DND-41 (cell line): ENCODE measurements at regions not wholly inside any gene's neighbourhood (a gene's known extent, or its start where the extent isn't known, plus 50 kb on each side); places are given as distances from the start of the nearest gene placed in this dataset.

Source experiments
- ATAC-seq: fragments of 200-7000 bp; cut with Tn5 transposase; 3 replicates; pipeline ENCODE4 v1.9.1; 2021; ENCODE audit warnings: low read depth; ENCODE audit not compliant: insufficient read depth
- DNase-seq: peaks from one replicate; pipeline ENCODE4 v3.0.0-alpha.2; 2020
- H2AFZ ChIP-seq: 2 replicates; pipeline ENCODE4 v1.6.0; 2012; ENCODE audit warnings: low read depth, low read length
- H3K27ac ChIP-seq: 2 replicates; pipeline ENCODE4 v1.5.1; 2012; ENCODE audit warnings: low read length, inconsistent platforms
- H3K27me3 ChIP-seq: fragments of 200-600 bp; sonication (generic); 2 replicates; pipeline ENCODE4 v1.6.0; 2012; ENCODE audit warnings: low read length, mild to moderate bottlenecking, inconsistent platforms; ENCODE audit not compliant: insufficient read depth, poor library complexity
- H3K36me3 ChIP-seq: 2 replicates; pipeline ENCODE4 v1.5.1; 2012; ENCODE audit warnings: low read length, inconsistent platforms; ENCODE audit not compliant: insufficient read depth
- H3K4me1 ChIP-seq: 2 replicates; pipeline ENCODE4 v1.5.1; 2012; ENCODE audit warnings: mild to moderate bottlenecking, low read length; ENCODE audit not compliant: insufficient read depth
- H3K4me2 ChIP-seq: 2 replicates; pipeline ENCODE4 v1.6.0; 2012; ENCODE audit warnings: mild to moderate bottlenecking, moderate library complexity, low read length, inconsistent platforms; ENCODE audit not compliant: insufficient read depth
- H3K4me3 ChIP-seq, 2 experiments: fragments of 200-600 bp in 1 of 2; shearing (Covaris generic) in 1 of 2; 2 replicates each; pipeline ENCODE4 v1.5.1; 2012 to 2016; ENCODE audit warnings: inconsistent platforms in 2 of 2, low read length in 2 of 2, mild to moderate bottlenecking in 2 of 2, low read depth in 1 of 2, moderate library complexity in 1 of 2
- H3K79me2 ChIP-seq: 2 replicates; pipeline ENCODE4 v1.6.0; 2012; ENCODE audit warnings: low read length, inconsistent platforms; ENCODE audit not compliant: insufficient read depth
- H3K9ac ChIP-seq: 2 replicates; pipeline ENCODE4 v1.6.0; 2012; ENCODE audit warnings: low read depth, mild to moderate bottlenecking, inconsistent platforms, low read length, moderate library complexity
- H3K9me3 ChIP-seq: 2 replicates; pipeline ENCODE4 v1.5.1; 2012; ENCODE audit warnings: low read length, moderate library complexity, mild to moderate bottlenecking, inconsistent platforms; ENCODE audit not compliant: insufficient read depth, severe bottlenecking
- H4K20me1 ChIP-seq: 2 replicates; pipeline ENCODE4 v1.6.0; 2012; ENCODE audit warnings: low read length; ENCODE audit not compliant: insufficient read depth
- EZH2 ChIP-seq: IDR thresholded peaks from 3 replicates; pipeline ENCODE4 v1.6.1; 2012; ENCODE audit warnings: borderline replicate concordance, low read depth, mild to moderate bottlenecking, moderate library complexity, low read length, inconsistent platforms; ENCODE audit not compliant: severe bottlenecking
- TF ChIP-seq, protein P1 (sequence below): IDR thresholded peaks from 2 replicates; pipeline ENCODE4 v1.5.1; 2012; ENCODE audit warnings: borderline replicate concordance, low read length, moderate library complexity, mild to moderate bottlenecking; ENCODE audit not compliant: poor library complexity, severe bottlenecking; ENCODE audit errors: extremely low read depth

DNA sequence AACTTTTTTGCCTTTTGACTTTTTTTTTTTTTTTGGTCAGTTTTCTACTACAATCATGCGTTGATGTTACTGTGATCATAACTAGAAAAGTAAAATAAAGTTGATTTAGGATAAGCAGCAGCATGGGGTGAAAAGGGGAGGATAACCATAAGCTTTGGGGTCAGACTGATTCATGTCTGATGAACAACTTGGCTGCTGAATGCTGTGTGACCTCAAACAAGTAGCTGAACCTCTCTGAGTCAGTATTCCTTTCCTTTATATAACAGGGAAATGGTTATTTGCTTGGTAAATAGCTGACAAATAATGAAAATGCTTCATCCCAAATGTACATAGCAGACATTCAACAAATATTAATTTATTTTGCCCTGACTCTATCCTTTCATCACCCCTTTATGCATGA, 413.0 kb downstream of the VRK1 start:
- Histone ChIP-seq H3K4me1 (no peaks in the 10 kb centered on the region), H3K9me3 (no peaks in the 10 kb centered on the region), H3K36me3 (no peaks in the 10 kb centered on the region), H3K4me2 (no peak overlapping the region), H3K79me2 (no peaks in the 10 kb centered on the region), H3K4me3 (no peak overlapping the region), H2AFZ (no peak overlapping the region), H3K27me3 (no peaks in the 10 kb centered on the region), H3K9ac (no peak overlapping the region), H4K20me1 (no peaks in the 10 kb centered on the region), H3K27ac (no peak overlapping the region)
- no peak for ATAC-seq
- TF ChIP-seq EZH2 = no peak
- TF ChIP-seq, protein P1, sequence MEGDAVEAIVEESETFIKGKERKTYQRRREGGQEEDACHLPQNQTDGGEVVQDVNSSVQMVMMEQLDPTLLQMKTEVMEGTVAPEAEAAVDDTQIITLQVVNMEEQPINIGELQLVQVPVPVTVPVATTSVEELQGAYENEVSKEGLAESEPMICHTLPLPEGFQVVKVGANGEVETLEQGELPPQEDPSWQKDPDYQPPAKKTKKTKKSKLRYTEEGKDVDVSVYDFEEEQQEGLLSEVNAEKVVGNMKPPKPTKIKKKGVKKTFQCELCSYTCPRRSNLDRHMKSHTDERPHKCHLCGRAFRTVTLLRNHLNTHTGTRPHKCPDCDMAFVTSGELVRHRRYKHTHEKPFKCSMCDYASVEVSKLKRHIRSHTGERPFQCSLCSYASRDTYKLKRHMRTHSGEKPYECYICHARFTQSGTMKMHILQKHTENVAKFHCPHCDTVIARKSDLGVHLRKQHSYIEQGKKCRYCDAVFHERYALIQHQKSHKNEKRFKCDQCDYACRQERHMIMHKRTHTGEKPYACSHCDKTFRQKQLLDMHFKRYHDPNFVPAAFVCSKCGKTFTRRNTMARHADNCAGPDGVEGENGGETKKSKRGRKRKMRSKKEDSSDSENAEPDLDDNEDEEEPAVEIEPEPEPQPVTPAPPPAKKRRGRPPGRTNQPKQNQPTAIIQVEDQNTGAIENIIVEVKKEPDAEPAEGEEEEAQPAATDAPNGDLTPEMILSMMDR = no peak
- no peak for DNase-seq

GRCh38 chr14:97212399-97212798, 415.2 kb downstream of the VRK1 start:
- H3K79me2 ChIP-seq = no peaks in the 10 kb centered on the region
- H3K9me3 ChIP-seq = no peaks in the 10 kb centered on the region
- H3K4me2 ChIP-seq = no peak overlapping the region
- H4K20me1 ChIP-seq = no peaks in the 10 kb centered on the region
- DNase-seq (no peak), ATAC-seq (no peak)
- no peak overlapping the region for H3K4me3 ChIP-seq
- TF ChIP-seq EZH2 = no peak
- TF ChIP-seq, protein P1 = no peak
- no peak overlapping the region for H2AFZ ChIP-seq
- H3K27ac ChIP-seq = no peak overlapping the region
- H3K9ac ChIP-seq = no peak overlapping the region
- H3K4me1 ChIP-seq = peaks cover 1% of the 10 kb centered on the region; the same call in 1 of the 2 replicates
- H3K27me3 ChIP-seq = no peaks in the 10 kb centered on the region
- no peaks in the 10 kb centered on the region for H3K36me3 ChIP-seq

GRCh38 chr14:97213720-97214119, 416.5 kb downstream of the VRK1 start:
- H3K79me2 ChIP-seq = no peaks in the 10 kb centered on the region
- no peak overlapping the region for H3K4me2 ChIP-seq
- no peak overlapping the region for H3K4me3 ChIP-seq
- H3K9ac ChIP-seq = no peak overlapping the region
- H4K20me1 ChIP-seq = no peaks in the 10 kb centered on the region
- no peaks in the 10 kb centered on the region for H3K36me3 ChIP-seq
- peaks cover 14% of the 10 kb centered on the region for H3K4me1 ChIP-seq
- no peak overlapping the region for H3K27ac ChIP-seq
- no peaks in the 10 kb centered on the region for H3K27me3 ChIP-seq
- ATAC-seq (no peak), DNase-seq (no peak)
- H3K9me3 ChIP-seq = no peaks in the 10 kb centered on the region
- TF ChIP-seq, protein P1 = no peak
- no peak for TF ChIP-seq EZH2
- H2AFZ ChIP-seq = no peak overlapping the region

GRCh38 chr14:97215263-97215969, 418.2 kb downstream of the VRK1 start:
- H3K36me3 ChIP-seq = no peaks in the 10 kb centered on the region
- H3K4me3 ChIP-seq = no peak overlapping the region
- no peak overlapping the region for H3K27ac ChIP-seq
- H3K9ac ChIP-seq = no peak overlapping the region
- H3K9me3 ChIP-seq = no peaks in the 10 kb centered on the region
- H2AFZ ChIP-seq = no peak overlapping the region
- ATAC-seq (no peak), DNase-seq (no peak)
- no peaks in the 10 kb centered on the region for H3K27me3 ChIP-seq
- no peaks in the 10 kb centered on the region for H3K79me2 ChIP-seq
- H3K4me1 ChIP-seq = peaks cover 31% of the 10 kb centered on the region
- H4K20me1 ChIP-seq = no peaks in the 10 kb centered on the region
- no peak for TF ChIP-seq EZH2
- TF ChIP-seq, protein P1 = no peak
- no peak overlapping the region for H3K4me2 ChIP-seq
